IMR-90 (cell line): ENCODE measurements at regions not wholly inside any gene's neighbourhood (a gene's known extent, or its start where the extent isn't known, plus 50 kb on each side); places are given as distances from the start of the nearest gene placed in this dataset.

ENCODE experiments used
- ATAC-seq: fragments of 200-7000 bp; cut with Tn5 transposase; 2 replicates; pipeline ENCODE4 v1.9.1; 2020; ENCODE audit warnings: low read depth, mild to moderate bottlenecking, moderate library complexity
- BruUV-seq: library from RNA; stranded (reverse); fragments of 400-500 nt; replicated peaks from 2 replicates; lab custom pipeline; 2021; lab: Mats Ljungman, UMichigan
- CTCF ChIA-PET: fragments of 300-600 bp; formaldehyde crosslinking; extraction: SDS; loops from one replicate; lab custom pipeline; 2021; ENCODE audit warnings: antibody characterized with exemption; lab: Yijun Ruan, JAX
- POLR2A ChIA-PET: fragments of 300-600 bp; sonication (Branson Sonifier 250); formaldehyde crosslinking; loops from one replicate; lab custom pipeline; 2022; ENCODE audit warnings: antibody characterized with exemption; ENCODE audit not compliant: unreplicated experiment; lab: Charles Lee
- DNase-seq: peaks from one replicate; pipeline ENCODE4 v3.0.0; 2013
- H2AFZ ChIP-seq: replicated peaks from 2 replicates; pipeline ENCODE3; 2013; ENCODE audit warnings: low read length, mild to moderate bottlenecking; ENCODE audit not compliant: poor library complexity
- H2AK5ac ChIP-seq: 2 replicates; pipeline ENCODE4 v1.6.1; 2013; ENCODE audit warnings: low read depth, low read length, inconsistent platforms
- H2AK9ac ChIP-seq: replicated peaks from 2 replicates; pipeline ENCODE3; 2013; ENCODE audit warnings: mild to moderate bottlenecking, low read depth, low read length, moderate library complexity; ENCODE audit not compliant: poor library complexity
- H2BK120ac ChIP-seq: 2 replicates; pipeline ENCODE4 v1.6.1; 2013; ENCODE audit warnings: low read depth, low read length, inconsistent platforms
- H2BK15ac ChIP-seq: 3 replicates; pipeline ENCODE4 v1.6.1; 2013; ENCODE audit warnings: low read depth, low read length, inconsistent platforms
- H2BK20ac ChIP-seq: 2 replicates; pipeline ENCODE4 v1.6.1; 2013; ENCODE audit warnings: low read depth, mild to moderate bottlenecking, inconsistent platforms, low read length, moderate library complexity
- H2BK5ac ChIP-seq: 2 replicates; pipeline ENCODE4 v1.6.1; 2013; ENCODE audit warnings: mild to moderate bottlenecking, low read depth, low read length, inconsistent platforms; ENCODE audit not compliant: poor library complexity, severe bottlenecking
- H3K14ac ChIP-seq: replicated peaks from 2 replicates; pipeline ENCODE4 v1.6.1; 2013; ENCODE audit warnings: low read depth, low read length, inconsistent platforms
- H3K18ac ChIP-seq: 2 replicates; pipeline ENCODE4 v1.6.1; 2013; ENCODE audit warnings: low read depth, low read length, control low read depth
- H3K23ac ChIP-seq: 2 replicates; pipeline ENCODE4 v1.6.1; 2013; ENCODE audit warnings: low read depth, low read length, inconsistent platforms
- H3K27ac ChIP-seq: 2 replicates; pipeline ENCODE4 v1.5.1; 2013; ENCODE audit warnings: mild to moderate bottlenecking, control low read depth, low read length; ENCODE audit not compliant: insufficient read depth
- H3K27me3 ChIP-seq: 2 replicates; pipeline ENCODE4 v1.6.1; 2013; ENCODE audit warnings: low read length; ENCODE audit not compliant: control insufficient read depth, insufficient read depth
- H3K36me3 ChIP-seq: 2 replicates; pipeline ENCODE4 v1.6.1; 2013; ENCODE audit warnings: low read length, mixed read lengths; ENCODE audit not compliant: control insufficient read depth, insufficient read depth
- H3K4ac ChIP-seq: 2 replicates; pipeline ENCODE4 v1.6.1; 2013; ENCODE audit warnings: low read depth, low read length, inconsistent platforms
- H3K4me1 ChIP-seq: 2 replicates; pipeline ENCODE4 v1.6.1; 2013; ENCODE audit warnings: low read length, mixed read lengths; ENCODE audit not compliant: control insufficient read depth, insufficient read depth
- H3K4me2 ChIP-seq: 2 replicates; pipeline ENCODE4 v1.6.1; 2013; ENCODE audit warnings: low read depth, mild to moderate bottlenecking, control low read depth, low read length, moderate library complexity
- H3K4me3 ChIP-seq: 2 replicates; pipeline ENCODE4 v1.5.1; 2013; ENCODE audit warnings: low read depth, mild to moderate bottlenecking, control low read depth, low read length, moderate library complexity; ENCODE audit not compliant: insufficient read depth
- H3K56ac ChIP-seq: 2 replicates; pipeline ENCODE4 v1.6.1; 2013; ENCODE audit warnings: low read length, inconsistent platforms; ENCODE audit not compliant: insufficient read depth; ENCODE audit errors: extremely low read depth
- H3K79me1 ChIP-seq, 2 experiments: 2 replicates each; pipeline ENCODE4 v1.6.1; 2013; ENCODE audit warnings: low read length in 2 of 2, inconsistent platforms in 1 of 2, low read depth in 1 of 2
- H3K9ac ChIP-seq: 2 replicates; pipeline ENCODE4 v1.6.1; 2013; ENCODE audit warnings: low read depth, low read length, control low read depth
- H3K9me1 ChIP-seq: 2 replicates; pipeline ENCODE4 v1.6.1; 2013; ENCODE audit warnings: low read length, inconsistent platforms; ENCODE audit not compliant: insufficient read depth
- H3K9me3 ChIP-seq: 2 replicates; pipeline ENCODE4 v1.6.1; 2013; ENCODE audit warnings: low read length; ENCODE audit not compliant: control insufficient read depth, insufficient read depth
- H4K20me1 ChIP-seq: 2 replicates; pipeline ENCODE4 v1.6.1; 2013; ENCODE audit warnings: low read length, inconsistent platforms; ENCODE audit not compliant: insufficient read depth
- H4K5ac ChIP-seq: 2 replicates; pipeline ENCODE4 v1.6.1; 2013; ENCODE audit warnings: mild to moderate bottlenecking, low read depth, low read length, control low read depth
- H4K8ac ChIP-seq, 2 experiments: 2 replicates each; pipeline ENCODE4 v1.6.1; 2013; ENCODE audit warnings: low read depth in 2 of 2, low read length in 2 of 2, control low read depth in 1 of 2, inconsistent platforms in 1 of 2
- H4K91ac ChIP-seq: 2 replicates; pipeline ENCODE4 v1.6.1; 2013; ENCODE audit warnings: low read depth, low read length, inconsistent platforms; ENCODE audit not compliant: insufficient read depth
- BHLHE40 ChIP-seq: fragments of 150-350 bp; IDR thresholded peaks from 2 replicates; pipeline ENCODE4 v1.6.1; 2016; ENCODE audit warnings: mild to moderate bottlenecking, low read depth, low read length
- CEBPB ChIP-seq: IDR thresholded peaks from 2 replicates; pipeline ENCODE4 v1.6.1; 2012; ENCODE audit warnings: low read depth, low read length, improper control_type of control experiment
- CHD1 ChIP-seq: IDR thresholded peaks from 2 replicates; pipeline ENCODE4 v1.6.1; 2012; ENCODE audit warnings: low read depth, low read length, improper control_type of control experiment
- FOS ChIP-seq: fragments of 150-350 bp; IDR thresholded peaks from 2 replicates; pipeline ENCODE4 v1.6.1; 2016; ENCODE audit warnings: low read depth, low read length
- MAFK ChIP-seq: IDR thresholded peaks from 2 replicates; pipeline ENCODE4 v1.6.1; 2012; ENCODE audit warnings: low read depth, low read length, improper control_type of control experiment
- MAZ ChIP-seq: IDR thresholded peaks from 2 replicates; pipeline ENCODE4 v1.6.1; 2012; ENCODE audit warnings: low read depth, mild to moderate bottlenecking, low read length, improper control_type of control experiment, moderate library complexity, borderline replicate concordance
- MXI1 ChIP-seq: IDR thresholded peaks from 2 replicates; pipeline ENCODE4 v1.6.1; 2012; ENCODE audit warnings: low read depth, mild to moderate bottlenecking, low read length, moderate library complexity, borderline replicate concordance
- NFE2L2 ChIP-seq: fragments of 150-350 bp; IDR thresholded peaks from 2 replicates; pipeline ENCODE4 v1.6.1; 2016; ENCODE audit warnings: low read depth, mild to moderate bottlenecking, low read length
- POLR2A ChIP-seq: IDR thresholded peaks from 2 replicates; pipeline ENCODE4 v1.6.1; 2012; ENCODE audit warnings: mild to moderate bottlenecking, low read depth, low read length
- RAD21 ChIP-seq: IDR thresholded peaks from 2 replicates; pipeline ENCODE4 v1.6.1; 2012; ENCODE audit warnings: low read length, improper control_type of control experiment
- RCOR1 ChIP-seq: IDR thresholded peaks from 2 replicates; pipeline ENCODE4 v1.6.1; 2012; ENCODE audit warnings: mild to moderate bottlenecking, low read length, improper control_type of control experiment; ENCODE audit not compliant: insufficient replicate concordance
- RFX5 ChIP-seq: IDR thresholded peaks from 2 replicates; pipeline ENCODE4 v1.8.0; 2012; ENCODE audit warnings: low read depth, mild to moderate bottlenecking, low read length, moderate library complexity
- SMC3 ChIP-seq: fragments of 150-350 bp; IDR thresholded peaks from 2 replicates; pipeline ENCODE4 v1.6.1; 2016; ENCODE audit warnings: low read depth, mild to moderate bottlenecking, antibody characterized with exemption, low read length, moderate library complexity
- WGBS, 2 experiments: methylation state at CpG; one replicate each; pipeline versions ENCODE4 v1.1.5 to v1.1.7; 2013; ENCODE audit warnings: missing lambda C conversion rate in 2 of 2; ENCODE audit not compliant: insufficient read length in 1 of 2; ENCODE audit errors: extremely low coverage in 2 of 2; 5-methylcytosine and 5-hydroxymethylcytosine counted together
- dilution Hi-C: fragments of 300-500 bp; cut with HindIII; formaldehyde crosslinking; loops from one replicate; pipeline ENCODE4 v1.14.3; 2018; ENCODE audit warnings: low sequenced_read_pairs; ENCODE audit not compliant: unreplicated experiment
- in situ Hi-C: fragments of 300-500 bp; cut with MboI; formaldehyde crosslinking; loops from 3 replicates; pipeline ENCODE4 v1.14.3; 2019; ENCODE audit warnings: low sequenced_read_pairs, inconsistent platforms, mixed read lengths
- intact Hi-C: fragments of 100-400 bp; cut with micrococcal nuclease; formaldehyde crosslinking; loops from 2 replicates; pipeline ENCODE4 v1.10.0; 2022
- TF ChIP-seq, protein P1 (sequence below): fragments of 150-350 bp; IDR thresholded peaks from 2 replicates; pipeline ENCODE4 v1.6.1; 2016; ENCODE audit warnings: low read depth, mild to moderate bottlenecking, low read length, moderate library complexity, borderline replicate concordance
- TF ChIP-seq, protein P2 (sequence below): fragments of 150-350 bp; IDR thresholded peaks from 2 replicates; pipeline ENCODE4 v1.6.1; 2017; ENCODE audit warnings: mild to moderate bottlenecking, antibody characterized with exemption, low read length, low read depth

- no peak overlapping the region for H3K56ac ChIP-seq
- POLR2A ChIA-PET: no interaction called here
Measured at GRCh38 chr1:184854036-184854435, 99.4 kb upstream of the EDEM3 start.

More at GRCh38 chr1:184854036-184854435, 99.4 kb upstream of the EDEM3 start:
- Histone ChIP-seq H2AK9ac (no peak overlapping the region), H3K14ac (no peak overlapping the region), H4K5ac (no peak overlapping the region), H3K4me1 (peaks cover 1% of the 10 kb centered on the region; the same call in 1 of the 2 replicates), H2BK15ac (peak overlapping the region; percentile 30; the same call in 1 of the 3 replicates), H4K20me1 (no peaks in the 10 kb centered on the region), H3K4me3 (no peak overlapping the region), H3K9me3 (no peaks in the 10 kb centered on the region), H3K9ac (no peak overlapping the region), H2AFZ (no peak overlapping the region), H3K23ac (no peak overlapping the region), H4K91ac (no peak overlapping the region), H4K8ac (no peak overlapping the region), H2BK20ac (no peak overlapping the region; the same call in 1 of the 2 replicates), H3K79me1 (peaks cover 3 to 4% of the 10 kb centered on the region in 2 experiments; a peak in 2 of 4 replicates), H2AK5ac (no peak overlapping the region; the same call in 1 of the 2 replicates), H2BK5ac (peak overlapping the region; percentile 12), H3K18ac (no peak overlapping the region), H3K9me1 (0 out of 2 replicates have a peak, but pooled peaks cover 6% of the 10 kb centered on the region), H3K4ac (no peak overlapping the region), H3K4me2 (no peak overlapping the region; the same call in 1 of the 2 replicates), H3K36me3 (no peaks in the 10 kb centered on the region), H3K27me3 (no peaks in the 10 kb centered on the region), H3K27ac (no peak overlapping the region), H2BK120ac (no peak overlapping the region; the same call in 1 of the 2 replicates)
- no peak for DNase-seq
- CTCF ChIA-PET: no interaction called here
- TF ChIP-seq SMC3: no peak
- no peak for TF ChIP-seq RCOR1
- no peak for TF ChIP-seq CEBPB
- TF ChIP-seq NFE2L2: no peak
- no peak for TF ChIP-seq RAD21
- TF ChIP-seq MXI1: no peak
- TF ChIP-seq, protein P1, sequence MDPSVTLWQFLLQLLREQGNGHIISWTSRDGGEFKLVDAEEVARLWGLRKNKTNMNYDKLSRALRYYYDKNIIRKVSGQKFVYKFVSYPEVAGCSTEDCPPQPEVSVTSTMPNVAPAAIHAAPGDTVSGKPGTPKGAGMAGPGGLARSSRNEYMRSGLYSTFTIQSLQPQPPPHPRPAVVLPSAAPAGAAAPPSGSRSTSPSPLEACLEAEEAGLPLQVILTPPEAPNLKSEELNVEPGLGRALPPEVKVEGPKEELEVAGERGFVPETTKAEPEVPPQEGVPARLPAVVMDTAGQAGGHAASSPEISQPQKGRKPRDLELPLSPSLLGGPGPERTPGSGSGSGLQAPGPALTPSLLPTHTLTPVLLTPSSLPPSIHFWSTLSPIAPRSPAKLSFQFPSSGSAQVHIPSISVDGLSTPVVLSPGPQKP: no peak
- no peak for TF ChIP-seq FOS
- TF ChIP-seq, protein P2, sequence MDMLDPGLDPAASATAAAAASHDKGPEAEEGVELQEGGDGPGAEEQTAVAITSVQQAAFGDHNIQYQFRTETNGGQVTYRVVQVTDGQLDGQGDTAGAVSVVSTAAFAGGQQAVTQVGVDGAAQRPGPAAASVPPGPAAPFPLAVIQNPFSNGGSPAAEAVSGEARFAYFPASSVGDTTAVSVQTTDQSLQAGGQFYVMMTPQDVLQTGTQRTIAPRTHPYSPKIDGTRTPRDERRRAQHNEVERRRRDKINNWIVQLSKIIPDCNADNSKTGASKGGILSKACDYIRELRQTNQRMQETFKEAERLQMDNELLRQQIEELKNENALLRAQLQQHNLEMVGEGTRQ: no peak
- TF ChIP-seq BHLHE40: no peak
- no peak for TF ChIP-seq MAFK
- no peak for TF ChIP-seq CHD1
- no peak for TF ChIP-seq MAZ
- no peak for TF ChIP-seq POLR2A
- no peak for TF ChIP-seq RFX5
- dilution Hi-C loops (no loop called here), intact Hi-C loops (no loop called here), in situ Hi-C loops (no loop called here)
- ATAC-seq: peak; percentile 56
- no CpG with 5 or more reads among the region's 1 CpG for WGBS, 2 experiments
- BruUV-seq: no TSS peak
